CD14-positive monocyte (primary cell): ENCODE measurements at regions not wholly inside any gene's neighbourhood (a gene's known extent, or its start where the extent isn't known, plus 50 kb on each side); places are given as distances from the start of the nearest gene placed in this dataset.

Experiments
- DNase-seq, 3 donors: peaks; one replicate each; pipeline ENCODE4 v3.0.0-alpha.2; 2011 to 2022
- H2AFZ ChIP-seq: 2 replicates; pipeline ENCODE4 v1.6.0; 2012; ENCODE audit warnings: mild to moderate bottlenecking, low read depth, low read length, inconsistent platforms; ENCODE audit not compliant: insufficient read depth, poor library complexity, severe bottlenecking
- H3K27ac ChIP-seq, 2 donors: 1 replicate in 1 of 2; 2 replicates in 1 of 2; pipeline ENCODE4 v1.5.1; 2012 to 2013; ENCODE audit warnings: low read length in 2 of 2, control low read depth in 1 of 2, inconsistent platforms in 1 of 2, low read depth in 1 of 2, mild to moderate bottlenecking in 1 of 2
- H3K27me3 ChIP-seq, 2 donors: one replicate each; pipeline versions ENCODE4 v1.6.0 to v1.6.1; 2011 to 2013; ENCODE audit warnings: low read length in 2 of 2; ENCODE audit not compliant: control insufficient read depth in 2 of 2, insufficient read depth in 2 of 2
- H3K36me3 ChIP-seq, 2 donors: replicated peaks in 1 of 2; 1 replicate in 1 of 2; 2 replicates in 1 of 2; pipeline versions ENCODE4 v1.5.1 to v1.6.1; 2012 to 2013; ENCODE audit warnings: low read length in 2 of 2, control low read depth in 1 of 2, inconsistent platforms in 1 of 2, mild to moderate bottlenecking in 1 of 2; ENCODE audit not compliant: insufficient read depth in 2 of 2, control insufficient read depth in 1 of 2
- H3K4me1 ChIP-seq, 2 donors: 1 replicate in 1 of 2; 2 replicates in 1 of 2; pipeline versions ENCODE4 v1.5.1 to v1.6.1; 2012 to 2013; ENCODE audit warnings: low read length in 2 of 2, control low read depth in 1 of 2, inconsistent platforms in 1 of 2, mild to moderate bottlenecking in 1 of 2, moderate library complexity in 1 of 2; ENCODE audit not compliant: insufficient read depth in 2 of 2, control insufficient read depth in 1 of 2
- H3K4me2 ChIP-seq: replicated peaks from 2 replicates; pipeline ENCODE3; 2012; ENCODE audit warnings: low read length, moderate library complexity, mild to moderate bottlenecking; ENCODE audit not compliant: poor library complexity, severe bottlenecking; ENCODE audit errors: extremely low read depth
- H3K4me3 ChIP-seq, 3 experiments: fragments of 200-600 bp in 1 of 3; sonication (generic) in 1 of 3; replicated peaks in 1 of 3; 1 replicate in 2 of 3; 2 replicates in 1 of 3; pipeline ENCODE4 v1.5.1; 2011 to 2013; ENCODE audit warnings: low read length in 3 of 3, mild to moderate bottlenecking in 3 of 3, control low read depth in 2 of 3, low read depth in 2 of 3, inconsistent platforms in 1 of 3, moderate library complexity in 1 of 3
- H3K79me2 ChIP-seq: 2 replicates; pipeline ENCODE4 v1.6.0; 2012; ENCODE audit warnings: mild to moderate bottlenecking, control low read depth, inconsistent platforms, low read length, moderate library complexity; ENCODE audit not compliant: insufficient read depth
- H3K9ac ChIP-seq: 2 replicates; pipeline ENCODE4 v1.6.0; 2017; ENCODE audit warnings: low read length, mild to moderate bottlenecking; ENCODE audit not compliant: insufficient read depth, poor library complexity, severe bottlenecking
- H3K9me3 ChIP-seq, 2 donors: replicated peaks in 1 of 2; 1 replicate in 1 of 2; 2 replicates in 1 of 2; pipeline versions ENCODE4 v1.5.1 to v1.6.1; 2012 to 2013; ENCODE audit warnings: low read length in 2 of 2, control low read depth in 1 of 2; ENCODE audit not compliant: control insufficient read depth in 1 of 2, insufficient read depth in 1 of 2
- H4K20me1 ChIP-seq: 2 replicates; pipeline ENCODE4 v1.6.0; 2012; ENCODE audit warnings: mild to moderate bottlenecking, low read length, control low read depth, moderate library complexity; ENCODE audit not compliant: insufficient read depth
- H3K27ac Mint-ChIP-seq, 7 donors: one replicate each; pipeline ENCODE4 v1.8.0; 2020; ENCODE audit warnings: mild to moderate bottlenecking in 7 of 7, mixed read lengths in 7 of 7, moderate library complexity in 6 of 7, inconsistent platforms in 2 of 7
- H3K27me3 Mint-ChIP-seq, 3 donors: one replicate each; pipeline ENCODE4 v1.8.0; 2021 to 2022; ENCODE audit warnings: low read depth in 3 of 3, mild to moderate bottlenecking in 3 of 3, mixed read lengths in 3 of 3, moderate library complexity in 3 of 3, inconsistent platforms in 1 of 3
- H3K36me3 Mint-ChIP-seq, 2 donors: one replicate each; pipeline ENCODE4 v1.8.0; 2020; ENCODE audit warnings: mixed read lengths in 2 of 2, inconsistent platforms in 1 of 2, mild to moderate bottlenecking in 1 of 2
- H3K4me1 Mint-ChIP-seq: one replicate; pipeline ENCODE4 v1.8.0; 2020; ENCODE audit warnings: mild to moderate bottlenecking, mixed read lengths
- H3K4me3 Mint-ChIP-seq, 2 donors: one replicate each; pipeline ENCODE4 v1.8.0; 2020; ENCODE audit warnings: mild to moderate bottlenecking in 2 of 2, mixed read lengths in 2 of 2, moderate library complexity in 1 of 2
- H3K9me3 Mint-ChIP-seq, 7 donors: one replicate each; pipeline ENCODE4 v1.8.0; 2020 to 2022; ENCODE audit warnings: mixed read lengths in 7 of 7, mild to moderate bottlenecking in 6 of 7, moderate library complexity in 6 of 7, inconsistent platforms in 2 of 7
- WGBS: methylation state at CpG from one replicate; pipeline ENCODE4 v1.1.5; 2013; ENCODE audit warnings: missing lambda C conversion rate; ENCODE audit not compliant: insufficient coverage; 5-methylcytosine and 5-hydroxymethylcytosine counted together
- intact Hi-C, 2 donors: fragments of 100-400 bp; cut with micrococcal nuclease; formaldehyde crosslinking; loops; one replicate each; pipeline versions ENCODE4 v1.15.0 to v1.15.1; 2023
- TF ChIP-seq, protein P1 (sequence below): fragments of 200-600 bp; IDR thresholded peaks from one replicate; pipeline ENCODE4 v1.8.0; 2022; ENCODE audit warnings: antibody characterized with exemption, mild to moderate bottlenecking

DNA sequence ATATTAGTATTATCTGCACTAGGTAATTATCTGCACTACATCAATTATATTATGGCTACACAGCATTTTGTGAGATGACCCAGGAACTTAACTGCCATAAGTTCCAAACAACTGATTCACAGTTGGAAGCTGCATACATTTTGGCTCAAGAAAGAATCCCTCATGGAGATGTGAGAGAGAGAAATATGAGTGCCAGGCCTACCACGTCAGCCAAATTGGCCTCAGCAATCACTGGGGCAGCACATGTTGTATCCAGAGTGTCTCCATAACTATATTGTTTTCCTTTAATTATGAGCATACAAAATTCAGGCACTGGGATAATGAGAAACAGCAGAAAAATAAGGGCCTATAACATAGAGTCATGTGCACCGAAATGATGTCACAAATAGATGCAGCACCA lies 174.2 kb upstream of the DMD start:
- TF ChIP-seq, protein P1, sequence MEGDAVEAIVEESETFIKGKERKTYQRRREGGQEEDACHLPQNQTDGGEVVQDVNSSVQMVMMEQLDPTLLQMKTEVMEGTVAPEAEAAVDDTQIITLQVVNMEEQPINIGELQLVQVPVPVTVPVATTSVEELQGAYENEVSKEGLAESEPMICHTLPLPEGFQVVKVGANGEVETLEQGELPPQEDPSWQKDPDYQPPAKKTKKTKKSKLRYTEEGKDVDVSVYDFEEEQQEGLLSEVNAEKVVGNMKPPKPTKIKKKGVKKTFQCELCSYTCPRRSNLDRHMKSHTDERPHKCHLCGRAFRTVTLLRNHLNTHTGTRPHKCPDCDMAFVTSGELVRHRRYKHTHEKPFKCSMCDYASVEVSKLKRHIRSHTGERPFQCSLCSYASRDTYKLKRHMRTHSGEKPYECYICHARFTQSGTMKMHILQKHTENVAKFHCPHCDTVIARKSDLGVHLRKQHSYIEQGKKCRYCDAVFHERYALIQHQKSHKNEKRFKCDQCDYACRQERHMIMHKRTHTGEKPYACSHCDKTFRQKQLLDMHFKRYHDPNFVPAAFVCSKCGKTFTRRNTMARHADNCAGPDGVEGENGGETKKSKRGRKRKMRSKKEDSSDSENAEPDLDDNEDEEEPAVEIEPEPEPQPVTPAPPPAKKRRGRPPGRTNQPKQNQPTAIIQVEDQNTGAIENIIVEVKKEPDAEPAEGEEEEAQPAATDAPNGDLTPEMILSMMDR = no peak
- no peaks in the 10 kb centered on the region for H3K36me3 Mint-ChIP-seq
- H2AFZ ChIP-seq = no peak overlapping the region
- no peaks in the 10 kb centered on the region for H3K27me3 Mint-ChIP-seq
- no peaks in the 10 kb centered on the region for H3K9me3 ChIP-seq
- H3K79me2 ChIP-seq = no peaks in the 10 kb centered on the region
- H3K36me3 ChIP-seq = no peaks in the 10 kb centered on the region
- WGBS = no CpG with 5 or more reads among the region's 2 CpGs
- H3K4me3 ChIP-seq = no peak overlapping the region
- H3K4me1 ChIP-seq = no peaks in the 10 kb centered on the region
- H3K4me2 ChIP-seq = no peak overlapping the region
- H3K9ac ChIP-seq = no peak overlapping the region
- no peak for DNase-seq
- no peak overlapping the region for H3K4me3 Mint-ChIP-seq
- no peaks in the 10 kb centered on the region for H3K4me1 Mint-ChIP-seq
- H4K20me1 ChIP-seq = no peaks in the 10 kb centered on the region
- peaks cover 0 to 2% (median 0%) of the 10 kb centered on the region in 7 donors for H3K9me3 Mint-ChIP-seq
- no peak overlapping the region for H3K27ac ChIP-seq
- intact Hi-C loops = no loop called here
- no peak overlapping the region for H3K27ac Mint-ChIP-seq
- H3K27me3 ChIP-seq = no peaks in the 10 kb centered on the region

DNA sequence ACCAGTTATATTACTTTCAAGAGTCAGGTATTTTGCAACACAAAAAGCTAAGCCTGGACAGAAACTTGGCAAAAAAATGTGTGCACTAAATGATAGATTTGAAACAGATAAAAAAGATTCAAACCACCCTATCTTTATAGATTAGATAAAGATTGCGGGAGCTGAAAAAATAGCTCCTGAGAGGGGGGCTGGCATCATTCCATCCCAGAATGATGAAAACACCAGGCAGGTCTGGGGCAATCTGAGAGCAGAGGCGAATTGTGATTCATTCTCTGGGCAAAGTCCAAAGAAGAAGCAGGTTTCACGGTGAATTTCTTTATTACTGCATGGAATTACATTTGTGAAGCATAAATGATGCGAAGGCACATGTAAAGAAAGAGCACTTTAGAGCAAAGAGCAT lies 168.5 kb upstream of the DMD start:
- Histone ChIP-seq H2AFZ (no peak overlapping the region), H3K9me3 (no peaks in the 10 kb centered on the region), H3K4me2 (no peak overlapping the region), H3K36me3 (no peaks in the 10 kb centered on the region), H3K4me1 (no peaks in the 10 kb centered on the region), H4K20me1 (no peaks in the 10 kb centered on the region), H3K27me3 (no peaks in the 10 kb centered on the region), H3K79me2 (no peaks in the 10 kb centered on the region), H3K9ac (no peak overlapping the region), H3K27ac (no peak overlapping the region), H3K4me3 (no peak overlapping the region)
- Mint-ChIP-seq H3K27ac (no peak overlapping the region), H3K4me1 (no peaks in the 10 kb centered on the region), H3K4me3 (no peak overlapping the region), H3K36me3 (no peaks in the 10 kb centered on the region), H3K27me3 (no peaks in the 10 kb centered on the region), H3K9me3 (peaks cover 0 to 6% (median 0%) of the 10 kb centered on the region in 7 donors)
- intact Hi-C loops = no loop called here
- TF ChIP-seq, protein P1 = no peak
- WGBS = 80% methylated on average over 1 of the region's 4 CpGs
- DNase-seq = no peak
